HG03442 (cell line): ENCODE measurements at regions not wholly inside any gene's neighbourhood (a gene's known extent, or its start where the extent isn't known, plus 50 kb on each side); places are given as distances from the start of the nearest gene placed in this dataset.
"Not testable (repeated sequence)": the region's sequence is repeated elsewhere in the genome, so short reads cannot be mapped to it uniquely, and the experiment has no call there.

Experiments used
- ATAC-seq: cut with Tn5 transposase; IDR thresholded peaks from one replicate; pipeline ENCODE4 v1.9.1; 2021; ENCODE audit warnings: mild to moderate bottlenecking, moderate library complexity; ENCODE audit not compliant: unreplicated experiment

- no peak for ATAC-seq
These were observed 246.5 kb upstream of the SFRP2 start for GRCh38 chr4:154035341-154035740.

GRCh38 chr4:154033921-154034320 lies 245.0 kb upstream of the SFRP2 start:
- ATAC-seq = no peak

GRCh38 chr4:154032914-154033313 lies 244.0 kb upstream of the SFRP2 start:
- ATAC-seq = no peak

GRCh38 chr4:154030746-154031145 lies 241.9 kb upstream of the SFRP2 start:
- ATAC-seq = no peak

- ATAC-seq = no peak
These were observed 241.3 kb upstream of the SFRP2 start for GRCh38 chr4:154030152-154030551.

GRCh38 chr4:154029171-154029570 lies 240.3 kb upstream of the SFRP2 start:
- no peak for ATAC-seq

GRCh38 chr4:154025110-154025509 lies 236.2 kb upstream of the SFRP2 start:
- no peak for ATAC-seq

GRCh38 chr4:154024097-154024694 lies 235.3 kb upstream of the SFRP2 start:
- no peak for ATAC-seq

GRCh38 chr4:154023671-154024070 lies 234.8 kb upstream of the SFRP2 start:
- ATAC-seq = not testable (repeated sequence)

- ATAC-seq = no peak
These were observed 230.9 kb upstream of the SFRP2 start for GRCh38 chr4:154019811-154020210.

- no peak for ATAC-seq
These were observed 229.8 kb upstream of the SFRP2 start for GRCh38 chr4:154018659-154019058.

GRCh38 chr4:154015578-154015977 lies 226.7 kb upstream of the SFRP2 start:
- ATAC-seq = no peak

GRCh38 chr4:154014407-154015321 lies 225.8 kb upstream of the SFRP2 start:
- ATAC-seq = no peak

GRCh38 chr4:154013576-154013975 lies 224.7 kb upstream of the SFRP2 start:
- ATAC-seq = no peak

GRCh38 chr4:154010371-154010770 lies 221.5 kb upstream of the SFRP2 start:
- no peak for ATAC-seq

- ATAC-seq = no peak
These were observed 220.9 kb upstream of the SFRP2 start for GRCh38 chr4:154009788-154010187.

GRCh38 chr4:154009191-154009590 lies 220.3 kb upstream of the SFRP2 start:
- no peak for ATAC-seq

GRCh38 chr4:154005171-154005520 lies 216.3 kb upstream of the SFRP2 start:
- no peak for ATAC-seq

- ATAC-seq = no peak
These were observed 215.8 kb upstream of the SFRP2 start for GRCh38 chr4:154004507-154005170.

GRCh38 chr4:154004016-154004415 lies 215.1 kb upstream of the SFRP2 start:
- no peak for ATAC-seq

- ATAC-seq = no peak
These were observed 214.5 kb upstream of the SFRP2 start for GRCh38 chr4:154003378-154003777.

- no peak for ATAC-seq
These were observed 212.3 kb upstream of the SFRP2 start for GRCh38 chr4:154001193-154001592.
